HCT116 (cell line): ENCODE measurements at regions not wholly inside any gene's neighbourhood (a gene's known extent, or its start where the extent isn't known, plus 50 kb on each side); places are given as distances from the start of the nearest gene placed in this dataset.

Experiments used
- FOSL1 ChIP-seq: IDR thresholded peaks from 2 replicates; pipeline ENCODE4 v1.6.1; 2012; ENCODE audit warnings: low read depth
- POLR2A ChIP-seq: IDR thresholded peaks from 2 replicates; pipeline ENCODE4 v1.7.0; 2011; ENCODE audit warnings: borderline replicate concordance; ENCODE audit not compliant: insufficient read depth, insufficient read length; ENCODE audit errors: extremely low read depth
- POLR2AphosphoS5 ChIP-seq: IDR thresholded peaks from 2 replicates; pipeline ENCODE4 v1.6.1; 2011; ENCODE audit warnings: mild to moderate bottlenecking, low read depth, low read length, moderate library complexity
- TF ChIP-seq, protein P1 (sequence below), 3 experiments: fragments of 200-600 bp in 1 of 3; sonication (generic) in 1 of 3; IDR thresholded peaks in 2 of 3; conservative IDR thresholded peaks in 1 of 3; 2 replicates each; pipeline ENCODE4 v1.5.1; 2012 to 2017; ENCODE audit warnings: low read depth in 2 of 3, low read length in 2 of 3, antibody characterized with exemption in 1 of 3, borderline replicate concordance in 1 of 3, control low read depth in 1 of 3, mild to moderate bottlenecking in 1 of 3, mixed read lengths in 1 of 3, mixed run types in 1 of 3, moderate library complexity in 1 of 3; ENCODE audit not compliant: insufficient read depth in 1 of 3

DNA sequence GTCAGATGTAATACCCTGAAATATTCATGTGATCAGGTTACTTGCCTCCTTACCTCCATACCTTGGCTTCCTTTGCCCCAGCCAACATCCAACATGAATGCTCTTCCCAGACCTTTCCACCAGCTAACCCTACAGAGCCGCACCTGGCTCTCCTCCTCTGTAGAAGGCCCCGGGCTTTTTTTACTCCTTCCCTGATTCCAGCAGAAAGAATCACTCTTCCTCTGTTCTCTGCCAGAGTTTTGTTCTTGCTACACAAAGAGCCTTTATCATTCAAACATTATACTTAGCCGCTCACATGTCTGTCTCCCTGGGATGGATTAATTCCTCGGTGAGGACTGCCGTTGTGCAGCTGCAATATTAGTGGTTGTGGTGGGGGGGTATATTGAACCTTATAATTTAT, 116.8 kb upstream of the GRAMD1B start:
- TF ChIP-seq, protein P1, sequence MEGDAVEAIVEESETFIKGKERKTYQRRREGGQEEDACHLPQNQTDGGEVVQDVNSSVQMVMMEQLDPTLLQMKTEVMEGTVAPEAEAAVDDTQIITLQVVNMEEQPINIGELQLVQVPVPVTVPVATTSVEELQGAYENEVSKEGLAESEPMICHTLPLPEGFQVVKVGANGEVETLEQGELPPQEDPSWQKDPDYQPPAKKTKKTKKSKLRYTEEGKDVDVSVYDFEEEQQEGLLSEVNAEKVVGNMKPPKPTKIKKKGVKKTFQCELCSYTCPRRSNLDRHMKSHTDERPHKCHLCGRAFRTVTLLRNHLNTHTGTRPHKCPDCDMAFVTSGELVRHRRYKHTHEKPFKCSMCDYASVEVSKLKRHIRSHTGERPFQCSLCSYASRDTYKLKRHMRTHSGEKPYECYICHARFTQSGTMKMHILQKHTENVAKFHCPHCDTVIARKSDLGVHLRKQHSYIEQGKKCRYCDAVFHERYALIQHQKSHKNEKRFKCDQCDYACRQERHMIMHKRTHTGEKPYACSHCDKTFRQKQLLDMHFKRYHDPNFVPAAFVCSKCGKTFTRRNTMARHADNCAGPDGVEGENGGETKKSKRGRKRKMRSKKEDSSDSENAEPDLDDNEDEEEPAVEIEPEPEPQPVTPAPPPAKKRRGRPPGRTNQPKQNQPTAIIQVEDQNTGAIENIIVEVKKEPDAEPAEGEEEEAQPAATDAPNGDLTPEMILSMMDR (IDR thresholded peaks at IDR 0.05 in 2 of 3, conservative IDR thresholded peaks at IDR 0.05 in 1 of 3; ENCODE audit: borderline replicate concordance in 1 of 3, insufficient read depth in 1 of 3, low read depth in 2 of 3, low read length in 2 of 3) = no peak
- TF ChIP-seq FOSL1 (no peak), POLR2AphosphoS5 (no peak), POLR2A (no peak)
